Cardiac muscle cell (in vitro differentiated cells and primary cell): ENCODE measurements at regions not wholly inside any gene's neighbourhood (a gene's known extent, or its start where the extent isn't known, plus 50 kb on each side); places are given as distances from the start of the nearest gene placed in this dataset.
"Not testable (repeated sequence)": the region's sequence is repeated elsewhere in the genome, so short reads cannot be mapped to it uniquely, and the experiment has no call there.

Experiments used
- DNase-seq, 2 donors: peaks; one replicate each; pipeline versions ENCODE4 v3.0.0 to v3.0.0-alpha.2; 2010 to 2017; ENCODE audit warnings: low read depth in 1 of 2, low spot score in 1 of 2
- H3K27ac ChIP-seq: fragments of 200-600 bp; sonication (generic); 2 replicates; pipeline ENCODE4 v1.5.1; 2016
- H3K27me3 ChIP-seq: fragments of 200-600 bp; sonication (generic); 2 replicates; pipeline ENCODE4 v1.6.0; 2016; ENCODE audit warnings: control low read depth
- H3K36me3 ChIP-seq: fragments of 200-600 bp; sonication (generic); 2 replicates; pipeline ENCODE4 v1.5.1; 2016; ENCODE audit warnings: control low read depth
- H3K4me1 ChIP-seq: fragments of 200-600 bp; sonication (generic); 2 replicates; pipeline ENCODE4 v1.8.1; 2017; ENCODE audit warnings: low read depth, mild to moderate bottlenecking, mixed run types
- H3K4me3 ChIP-seq: fragments of 200-600 bp; sonication (generic); 2 replicates; pipeline ENCODE4 v1.5.1; 2016; ENCODE audit warnings: mild to moderate bottlenecking
- H3K9me3 ChIP-seq: fragments of 200-600 bp; sonication (generic); 2 replicates; pipeline ENCODE4 v1.5.1; 2017; ENCODE audit warnings: low read depth, mild to moderate bottlenecking, control low read depth
- CTCF ChIP-seq: IDR thresholded peaks from 2 replicates; pipeline ENCODE4 v1.5.1; 2012; ENCODE audit warnings: low read depth, mild to moderate bottlenecking, low read length

GRCh38 chr2:132033949-132034348 is 127.8 kb downstream of the ANKRD30BL start:
- no peak overlapping the region for H3K27ac ChIP-seq
- no peaks in the 10 kb centered on the region for H3K36me3 ChIP-seq
- no peak for DNase-seq
- TF ChIP-seq CTCF, result no peak
- H3K4me3 ChIP-seq, result no peak overlapping the region
- H3K27me3 ChIP-seq, result peaks cover 22% of the 10 kb centered on the region
- no peaks in the 10 kb centered on the region for H3K9me3 ChIP-seq
- no peaks in the 10 kb centered on the region for H3K4me1 ChIP-seq

GRCh38 chr2:132033365-132033764 is 128.4 kb downstream of the ANKRD30BL start:
- Histone ChIP-seq H3K36me3 (no peaks in the 10 kb centered on the region), H3K27me3 (peaks cover 17% of the 10 kb centered on the region), H3K27ac (no peak overlapping the region), H3K4me3 (no peak overlapping the region), H3K9me3 (no peaks in the 10 kb centered on the region), H3K4me1 (no peaks in the 10 kb centered on the region)
- no peak for TF ChIP-seq CTCF
- DNase-seq, result no peak

GRCh38 chr2:132012046-132012445 is 149.7 kb downstream of the ANKRD30BL start:
- not testable (repeated sequence) for H3K4me3 ChIP-seq, H3K36me3 ChIP-seq, H3K4me1 ChIP-seq, H3K27ac ChIP-seq, DNase-seq, H3K9me3 ChIP-seq
- H3K27me3 ChIP-seq, result peaks cover 63% of the 10 kb centered on the region

- TF ChIP-seq CTCF, result no peak
- Histone ChIP-seq H3K9me3 (no peaks in the 10 kb centered on the region), H3K27ac (no peak overlapping the region), H3K36me3 (no peaks in the 10 kb centered on the region), H3K4me1 (no peaks in the 10 kb centered on the region), H3K4me3 (peak overlapping the region; percentile 37), H3K27me3 (peaks cover 81% of the 10 kb centered on the region)
- peak in 1 of 2 donors; percentile 1 for DNase-seq
These were observed 151.8 kb downstream of the ANKRD30BL start for GRCh38 chr2:132009874-132010521.

GRCh38 chr2:132009177-132009873 is 152.4 kb downstream of the ANKRD30BL start:
- Histone ChIP-seq H3K27me3 (peaks cover 82% of the 10 kb centered on the region), H3K36me3 (no peaks in the 10 kb centered on the region), H3K4me3 (peak overlapping the region; percentile 37), H3K4me1 (no peaks in the 10 kb centered on the region), H3K27ac (no peak overlapping the region), H3K9me3 (no peaks in the 10 kb centered on the region)
- DNase-seq, result no peak
- no peak for TF ChIP-seq CTCF

GRCh38 chr2:131990751-131991150 is 171.0 kb downstream of the ANKRD30BL start:
- not testable (repeated sequence) for H3K9me3 ChIP-seq, H3K27me3 ChIP-seq, H3K4me1 ChIP-seq, H3K36me3 ChIP-seq, DNase-seq, H3K4me3 ChIP-seq, H3K27ac ChIP-seq

- not testable (repeated sequence) for H3K27me3 ChIP-seq, H3K36me3 ChIP-seq, H3K27ac ChIP-seq, H3K4me3 ChIP-seq, H3K9me3 ChIP-seq, DNase-seq, H3K4me1 ChIP-seq
These were observed 195.1 kb downstream of the ANKRD30BL start for GRCh38 chr2:131966671-131967070.
